Fibroblast of villous mesenchyme (primary cell): ENCODE measurements at regions not wholly inside any gene's neighbourhood (a gene's known extent, or its start where the extent isn't known, plus 50 kb on each side); places are given as distances from the start of the nearest gene placed in this dataset.

Experiments
- DNase-seq: peaks from one replicate; pipeline ENCODE4 v3.0.0-alpha.2; 2010; ENCODE audit warnings: low read depth
- H3K4me3 ChIP-seq: 2 replicates; pipeline ENCODE4 v1.5.1; 2011; ENCODE audit warnings: low read depth, mild to moderate bottlenecking, low read length
- CTCF ChIP-seq: IDR thresholded peaks from 2 replicates; pipeline ENCODE4 v1.5.1; 2012; ENCODE audit warnings: low read depth, mild to moderate bottlenecking, low read length; ENCODE audit not compliant: insufficient read depth

- no peak for DNase-seq
- no peak for TF ChIP-seq CTCF
- H3K4me3 ChIP-seq, result no peak overlapping the region
These were observed 113.2 kb upstream of the SPRY1 start for GRCh38 chr4:123283371-123283895.

- H3K4me3 ChIP-seq, result no peak overlapping the region
- DNase-seq, result no peak
- no peak for TF ChIP-seq CTCF
These were observed 112.4 kb upstream of the SPRY1 start for GRCh38 chr4:123284168-123284567.

DNA sequence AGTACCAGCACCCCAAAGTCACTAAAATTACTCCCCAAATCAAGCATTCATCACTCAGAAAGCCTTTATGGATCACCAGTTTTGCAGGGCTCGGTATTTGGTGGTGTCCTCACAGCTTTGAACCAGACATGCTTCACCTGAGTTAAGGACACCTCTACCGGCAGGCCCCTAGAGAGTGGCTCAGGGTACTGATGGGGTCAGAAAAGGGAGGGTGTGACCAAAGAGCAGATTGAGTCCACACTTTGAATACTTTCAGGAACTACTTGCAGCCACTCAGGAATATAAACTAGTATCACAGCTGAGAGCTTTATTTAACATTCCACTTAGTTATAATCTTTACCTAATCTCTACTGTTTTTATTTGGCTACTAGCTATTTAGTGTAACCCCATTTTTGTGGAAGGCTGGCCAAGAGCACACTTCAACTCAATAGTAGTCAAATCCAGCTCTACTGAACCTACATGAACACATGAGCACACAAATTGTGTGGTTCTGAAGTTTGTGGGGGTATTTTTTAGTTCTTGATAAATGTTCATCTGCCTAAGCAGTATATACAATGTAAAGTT, 109.6 kb upstream of the SPRY1 start:
- no peak overlapping the region for H3K4me3 ChIP-seq
- TF ChIP-seq CTCF, result no peak
- DNase-seq, result no peak

DNA sequence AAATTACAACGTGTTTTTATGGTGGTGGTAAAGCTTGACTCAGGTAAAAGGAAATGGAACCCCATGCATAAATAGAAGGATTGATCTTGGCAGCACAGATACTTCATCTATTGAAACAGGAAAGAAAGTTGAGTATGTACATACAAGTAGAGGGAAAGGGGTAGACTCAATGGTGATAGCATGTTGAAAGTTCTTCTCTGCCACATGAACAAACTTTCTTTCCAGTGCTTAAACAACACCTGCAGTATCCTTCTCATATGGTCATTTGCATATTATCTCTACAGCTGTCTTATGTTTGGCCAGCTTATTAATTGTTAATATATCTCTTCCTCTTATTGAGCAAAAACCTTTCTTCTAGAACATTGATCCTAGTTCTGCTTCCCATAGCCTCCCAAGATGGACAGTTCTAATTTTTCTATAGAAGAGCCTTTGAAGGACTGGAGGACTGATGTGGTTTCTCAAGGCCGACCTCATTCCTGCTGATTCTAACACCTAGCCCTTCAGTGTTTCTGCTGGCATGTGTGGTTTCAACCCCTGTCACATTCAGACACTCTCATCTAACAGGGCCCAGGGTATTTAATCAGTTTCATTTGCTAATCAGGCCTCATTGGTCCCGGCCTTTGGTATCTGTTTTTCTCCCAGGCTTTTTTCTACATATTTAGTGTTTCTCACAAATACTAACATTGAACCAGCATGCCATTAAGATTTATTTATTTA, 108.1 kb upstream of the SPRY1 start:
- TF ChIP-seq CTCF, result no peak
- H3K4me3 ChIP-seq, result no peak overlapping the region
- DNase-seq, result no peak

DNA sequence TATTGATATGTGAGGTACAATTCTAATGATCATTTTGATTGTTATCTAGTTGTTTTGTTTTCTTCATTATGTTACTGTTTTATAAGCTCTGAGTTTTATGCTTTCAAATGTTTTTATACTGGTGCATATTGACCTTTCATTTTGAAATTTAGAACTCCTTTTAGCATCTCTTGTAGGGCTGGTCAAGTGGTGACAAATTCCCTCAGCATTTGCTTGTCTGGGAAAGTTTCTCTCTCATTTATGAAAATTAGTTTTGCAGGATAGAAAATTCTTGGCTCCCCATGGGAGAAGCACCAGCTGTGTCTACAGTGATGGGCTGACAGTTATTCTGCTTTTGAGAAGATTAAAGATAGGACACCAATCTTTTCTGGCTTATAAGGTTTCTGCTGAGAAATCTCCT, 105.3 kb upstream of the SPRY1 start:
- no peak overlapping the region for H3K4me3 ChIP-seq
- DNase-seq, result no peak
- no peak for TF ChIP-seq CTCF

GRCh38 chr4:123297836-123298235, 98.8 kb upstream of the SPRY1 start:
- no peak overlapping the region for H3K4me3 ChIP-seq
- no peak for TF ChIP-seq CTCF
- no peak for DNase-seq
